A549 (cell line): ENCODE measurements at regions not wholly inside any gene's neighbourhood (a gene's known extent, or its start where the extent isn't known, plus 50 kb on each side); places are given as distances from the start of the nearest gene placed in this dataset.

Source experiments
- ATAC-seq, 2 experiments: fragments of 200-7000 bp in 1 of 2; fragments of >200 bp in 1 of 2; cut with Nextera tagmentation in 1 of 2; cut with Tn5 transposase in 1 of 2; 3 replicates each; pipeline versions ENCODE4 v1.8.0 to v1.9.1; 2018 to 2020; ENCODE audit warnings: mild to moderate bottlenecking in 1 of 2, moderate library complexity in 1 of 2
- CTCF ChIA-PET: fragments of 300-600 bp; sonication (Branson Sonifier 250); formaldehyde crosslinking; extraction: SDS; loops from one replicate; lab custom pipeline; 2021; ENCODE audit warnings: antibody characterized with exemption, inconsistent platforms; lab: Yijun Ruan, JAX
- POLR2A ChIA-PET: fragments of 350-600 bp; formaldehyde crosslinking; extraction: SDS; loops from one replicate; lab custom pipeline; 2021; ENCODE audit warnings: antibody characterized with exemption, inconsistent platforms; lab: Yijun Ruan, JAX
- DNase-seq, 2 experiments: peaks; one replicate each; pipeline versions ENCODE4 v3.0.0 to v3.0.0-alpha.2; 2011 to 2016; ENCODE audit warnings: low read depth in 1 of 2, low spot score in 1 of 2
- FAIRE-seq: peaks from 2 replicates; lab custom pipeline; 2011; peaks lifted over from hg19 to GRCh38; lab: Jason Lieb, UNC
- H3K27ac ChIP-seq, 2 experiments: fragments of >200 bp; sonication (Bioruptor Twin); formaldehyde crosslinking; 3 replicates each; pipeline ENCODE4 v1.5.1; 2016 to 2017
- H3K4me1 ChIP-seq: fragments of >200 bp; sonication (Bioruptor Twin); formaldehyde crosslinking; 3 replicates; pipeline ENCODE4 v1.6.1; 2016
- H3K4me2 ChIP-seq: fragments of >200 bp; sonication (Bioruptor Twin); formaldehyde crosslinking; 3 replicates; pipeline ENCODE4 v1.6.1; 2016
- H3K4me3 ChIP-seq: fragments of >200 bp; sonication (Bioruptor Twin); formaldehyde crosslinking; 3 replicates; pipeline ENCODE4 v1.5.1; 2016
- H3K9me3 ChIP-seq: fragments of >200 bp; sonication (Bioruptor Twin); formaldehyde crosslinking; 3 replicates; pipeline ENCODE4 v1.6.1; 2016
- BHLHE40 ChIP-seq: IDR thresholded peaks from 2 replicates; pipeline ENCODE4 v1.6.1; 2012; ENCODE audit warnings: low read depth, low read length, inconsistent platforms
- CBX8 ChIP-seq: fragments of 200-600 bp; sonication (generic); IDR thresholded peaks from 2 replicates; pipeline ENCODE4 v1.6.1; 2016
- CEBPB ChIP-seq, 2 experiments: fragments of >200 bp in 1 of 2; sonication (Bioruptor Twin) in 1 of 2; formaldehyde crosslinking in 1 of 2; IDR thresholded peaks; 2 replicates each; pipeline ENCODE4 v1.6.1; 2012 to 2016
- CHD2 ChIP-seq: fragments of 150-350 bp; IDR thresholded peaks from 2 replicates; pipeline ENCODE4 v1.6.1; 2014; ENCODE audit warnings: low read length; ENCODE audit not compliant: partially characterized antibody
- CHD4 ChIP-seq: fragments of 200-600 bp; sonication (generic); IDR thresholded peaks from 2 replicates; pipeline ENCODE4 v1.6.1; 2016; ENCODE audit warnings: antibody characterized with exemption, mild to moderate bottlenecking, borderline replicate concordance
- EP300 ChIP-seq, 2 experiments: fragments of >200 bp; sonication (Bioruptor Twin); formaldehyde crosslinking; IDR thresholded peaks; 2 replicates in 1 of 2; 3 replicates in 1 of 2; pipeline ENCODE4 v1.6.1; 2016 to 2017
- ESRRA ChIP-seq: fragments of 150-350 bp; IDR thresholded peaks from 2 replicates; pipeline ENCODE4 v1.6.1; 2014; ENCODE audit warnings: mild to moderate bottlenecking, low read length, borderline replicate concordance
- FOSB ChIP-seq: fragments of 250-450 bp; sonication (Bioruptor Pico); IDR thresholded peaks from 2 replicates; pipeline ENCODE4 v1.5.0; 2020; ENCODE audit warnings: mild to moderate bottlenecking, moderate library complexity
- HDAC2 ChIP-seq: fragments of 200-600 bp; sonication (generic); IDR thresholded peaks from 2 replicates; pipeline ENCODE4 v1.6.1; 2016
- HEYL ChIP-seq: fragments of 250-450 bp; sonication (Bioruptor Pico); IDR thresholded peaks from 2 replicates; pipeline ENCODE4 v1.8.0; 2021; ENCODE audit warnings: mild to moderate bottlenecking, moderate library complexity
- HOXA7 ChIP-seq: fragments of 250-450 bp; sonication (Bioruptor Pico); IDR thresholded peaks from 2 replicates; pipeline ENCODE4 v1.5.0; 2020; ENCODE audit warnings: mild to moderate bottlenecking, moderate library complexity
- HOXB5 ChIP-seq: fragments of 250-450 bp; sonication (Bioruptor Pico); IDR thresholded peaks from 2 replicates; pipeline ENCODE4 v1.5.0; 2020; ENCODE audit warnings: mild to moderate bottlenecking, moderate library complexity
- JUNB ChIP-seq: fragments of >200 bp; sonication (Bioruptor Twin); formaldehyde crosslinking; IDR thresholded peaks from 2 replicates; pipeline ENCODE4 v1.6.1; 2016
- KDM1A ChIP-seq: fragments of 200-600 bp; sonication (generic); IDR thresholded peaks from 2 replicates; pipeline ENCODE4 v1.6.1; 2016; ENCODE audit warnings: low read depth, mild to moderate bottlenecking
- MAFK ChIP-seq: fragments of 450-650 bp; IDR thresholded peaks from 2 replicates; pipeline ENCODE4 v1.6.1; 2014; ENCODE audit not compliant: partially characterized antibody
- MAZ ChIP-seq: fragments of 150-350 bp; IDR thresholded peaks from 2 replicates; pipeline ENCODE4 v1.6.1; 2014; ENCODE audit warnings: antibody characterized with exemption, low read depth, low read length, borderline replicate concordance
- MYC ChIP-seq: IDR thresholded peaks from 2 replicates; pipeline ENCODE4 v1.6.1; 2012; ENCODE audit warnings: mild to moderate bottlenecking, inconsistent platforms, low read length, improper control_type of control experiment, borderline replicate concordance
- NFE2L2 ChIP-seq: fragments of 150-350 bp; conservative IDR thresholded peaks from 2 replicates; pipeline ENCODE4 v1.6.1; 2014; ENCODE audit warnings: low read length
- NPAS2 ChIP-seq: fragments of 250-450 bp; sonication (Bioruptor Pico); IDR thresholded peaks from 2 replicates; pipeline ENCODE4 v1.8.0; 2022; ENCODE audit warnings: mild to moderate bottlenecking, moderate library complexity, borderline replicate concordance
- PHF8 ChIP-seq: fragments of 200-600 bp; sonication (generic); IDR thresholded peaks from 2 replicates; pipeline ENCODE4 v1.6.1; 2016; ENCODE audit warnings: low read depth, mild to moderate bottlenecking, antibody characterized with exemption, moderate library complexity, borderline replicate concordance
- POLR2A ChIP-seq: IDR thresholded peaks from 2 replicates; pipeline ENCODE4 v1.6.1; 2012; ENCODE audit warnings: mild to moderate bottlenecking, low read length
- RARB ChIP-seq: fragments of 250-450 bp; sonication (Bioruptor Pico); IDR thresholded peaks from 2 replicates; pipeline ENCODE4 v1.8.0; 2021; ENCODE audit warnings: mild to moderate bottlenecking, moderate library complexity
- RCOR1 ChIP-seq: fragments of 150-350 bp; IDR thresholded peaks from 2 replicates; pipeline ENCODE4 v1.6.1; 2014; ENCODE audit warnings: antibody characterized with exemption, low read length, low read depth
- RFX5 ChIP-seq: fragments of 450-650 bp; IDR thresholded peaks from 2 replicates; pipeline ENCODE4 v1.7.1; 2014; ENCODE audit warnings: antibody characterized with exemption, mild to moderate bottlenecking, moderate library complexity
- ZFP36 ChIP-seq: fragments of 450-650 bp; IDR thresholded peaks from 2 replicates; pipeline ENCODE4 v1.6.1; 2014; ENCODE audit warnings: borderline replicate concordance; ENCODE audit not compliant: partially characterized antibody
- ZNF302 ChIP-seq: fragments of 250-450 bp; sonication (Bioruptor Pico); IDR thresholded peaks from 2 replicates; pipeline ENCODE4 v1.9.0; 2021; ENCODE audit warnings: inconsistent platforms, mild to moderate bottlenecking, moderate library complexity
- WGBS: methylation state at CpG from one replicate; pipeline ENCODE4 v1.1.6; 2017; ENCODE audit errors: missing lambda C conversion rate; 5-methylcytosine and 5-hydroxymethylcytosine counted together
- TF ChIP-seq, protein P1 (sequence below): IDR thresholded peaks from 2 replicates; pipeline ENCODE4 v1.6.1; 2012
- TF ChIP-seq, protein P2 (sequence below): fragments of >200 bp; sonication (Bioruptor Twin); formaldehyde crosslinking; IDR thresholded peaks from 3 replicates; pipeline ENCODE4 v1.5.1; 2016
- TF ChIP-seq, protein P3 (sequence below): fragments of 200-600 bp; sonication (generic); IDR thresholded peaks from 2 replicates; pipeline ENCODE4 v1.6.1; 2016; ENCODE audit warnings: antibody characterized with exemption, mild to moderate bottlenecking, moderate library complexity
- TF ChIP-seq, protein P4 (sequence below): IDR thresholded peaks from 2 replicates; pipeline ENCODE4 v1.6.1; 2012; ENCODE audit warnings: low read depth, borderline replicate concordance
- TF ChIP-seq, protein P5 (sequence below): fragments of 150-350 bp; IDR thresholded peaks from 2 replicates; pipeline ENCODE4 v1.6.1; 2014; ENCODE audit warnings: low read depth, mild to moderate bottlenecking, low read length

DNA sequence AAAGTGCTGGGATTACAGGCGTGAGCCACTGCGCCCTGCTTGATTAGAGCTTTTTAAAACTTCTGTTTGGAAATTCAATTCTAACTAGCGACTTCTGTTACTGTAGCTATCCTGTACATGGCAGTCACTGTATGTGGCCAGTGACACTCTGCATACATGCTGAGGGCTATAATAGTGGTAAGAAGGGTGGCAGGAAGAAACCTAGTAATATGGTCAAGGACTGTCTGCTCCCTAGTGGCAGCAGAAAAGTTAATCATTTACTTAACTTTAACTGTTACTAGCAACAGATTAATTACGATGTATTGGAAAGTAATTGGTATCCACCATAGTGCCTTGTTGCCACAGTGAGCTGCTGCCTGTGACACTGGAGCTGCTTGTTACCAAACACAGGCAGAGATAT, 149.0 kb downstream of the KITLG start:
- FAIRE-seq (no peak), ATAC-seq (no peak)
- ChIA-PET POLR2A (no interaction called here), CTCF (no interaction called here)
- H3K4me1 ChIP-seq: no peaks in the 10 kb centered on the region
- no peaks in the 10 kb centered on the region; the same call in 2 of the 3 replicates for H3K9me3 ChIP-seq
- WGBS: 92% methylated on average over 4 of the region's 4 CpGs
- TF ChIP-seq ESRRA (no peak), ZNF302 (CRISPR knock-in tag) (no peak), HDAC2 (no peak), CEBPB (IDR thresholded peaks at IDR 0.05) (no peak), RCOR1 (no peak), BHLHE40 (no peak), NFE2L2 (no peak), CHD4 (no peak), ZFP36 (no peak), NPAS2 (CRISPR knock-in tag) (no peak), FOSB (CRISPR knock-in tag) (no peak), HOXB5 (CRISPR knock-in tag) (no peak)
- TF ChIP-seq, protein P1, sequence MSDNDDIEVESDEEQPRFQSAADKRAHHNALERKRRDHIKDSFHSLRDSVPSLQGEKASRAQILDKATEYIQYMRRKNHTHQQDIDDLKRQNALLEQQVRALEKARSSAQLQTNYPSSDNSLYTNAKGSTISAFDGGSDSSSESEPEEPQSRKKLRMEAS: no peak
- TF ChIP-seq, all 56 proteins: peak for 0
- Histone ChIP-seq H3K27ac (no peak overlapping the region), H3K4me3 (no peak overlapping the region), H3K4me2 (no peak overlapping the region)
- DNase-seq: no peak

DNA sequence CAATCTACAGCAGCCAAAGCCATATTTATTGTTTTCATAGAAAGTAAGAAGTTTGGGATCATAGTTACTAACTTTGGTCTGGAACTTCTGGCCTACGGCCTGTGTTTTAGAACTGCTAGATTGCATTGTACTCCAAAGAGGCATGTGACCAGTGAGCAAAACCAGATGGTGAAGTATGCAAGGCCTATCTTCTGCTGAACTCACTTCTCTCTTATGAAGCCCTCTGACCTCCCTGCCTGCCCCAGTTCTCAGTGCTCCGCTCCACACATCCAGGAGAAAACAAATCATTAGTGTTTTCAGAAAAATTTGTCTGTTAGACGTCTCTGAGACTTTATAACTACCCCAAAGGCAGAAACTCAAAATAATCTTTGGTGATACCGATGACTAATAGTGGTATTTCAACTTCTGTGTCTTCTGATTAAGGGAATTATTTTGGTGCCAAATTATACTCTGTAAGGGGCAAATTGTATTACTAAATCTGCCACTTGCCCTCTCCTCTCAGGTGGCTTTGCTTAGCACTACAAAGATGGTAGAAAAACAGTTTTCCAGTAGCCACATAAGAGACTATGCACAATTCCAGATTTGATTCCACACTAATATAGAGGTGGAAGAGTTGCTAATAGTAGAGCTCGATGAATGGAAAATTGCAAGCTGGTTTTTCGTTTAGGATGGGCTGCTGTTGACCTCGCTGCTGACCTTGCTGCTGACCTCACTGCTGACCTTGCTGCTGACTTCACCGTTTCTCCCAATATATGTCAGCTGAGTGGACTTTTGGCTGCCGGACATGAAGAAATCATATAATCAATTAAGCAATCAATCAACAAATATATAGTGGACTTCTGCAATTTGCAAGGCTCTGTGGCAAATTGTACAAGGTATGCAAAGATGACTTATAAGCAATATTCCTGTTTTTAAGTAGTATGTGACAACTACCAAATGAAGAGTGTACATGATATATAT, 147.5 kb downstream of the KITLG start:
- FAIRE-seq: no peak
- no peak overlapping the region for H3K27ac ChIP-seq
- CTCF ChIA-PET: no interaction called here

More for the DNA sequence above, 147.5 kb downstream of the KITLG start:
- DNase-seq (no peak), ATAC-seq (no peak)
- no peak overlapping the region for H3K4me3 ChIP-seq
- no peaks in the 10 kb centered on the region; the same call in 1 of the 3 replicates for H3K9me3 ChIP-seq
- POLR2A ChIA-PET: no interaction called here
- no peaks in the 10 kb centered on the region for H3K4me1 ChIP-seq
- 83% methylated on average over 9 of the region's 9 CpGs for WGBS
- TF ChIP-seq BHLHE40 (no peak), PHF8 (no peak), POLR2A (no peak), NPAS2 (CRISPR knock-in tag) (no peak), HOXA7 (CRISPR knock-in tag) (no peak), MAZ (no peak), HEYL (CRISPR knock-in tag) (no peak), CBX8 (no peak), MAFK (no peak), RFX5 (no peak), RARB (CRISPR knock-in tag) (no peak), JUNB (no peak), KDM1A (no peak), EP300 (IDR thresholded peaks at IDR 0.05) (no peak), MYC (no peak), CHD2 (no peak)
- TF ChIP-seq, protein P2, sequence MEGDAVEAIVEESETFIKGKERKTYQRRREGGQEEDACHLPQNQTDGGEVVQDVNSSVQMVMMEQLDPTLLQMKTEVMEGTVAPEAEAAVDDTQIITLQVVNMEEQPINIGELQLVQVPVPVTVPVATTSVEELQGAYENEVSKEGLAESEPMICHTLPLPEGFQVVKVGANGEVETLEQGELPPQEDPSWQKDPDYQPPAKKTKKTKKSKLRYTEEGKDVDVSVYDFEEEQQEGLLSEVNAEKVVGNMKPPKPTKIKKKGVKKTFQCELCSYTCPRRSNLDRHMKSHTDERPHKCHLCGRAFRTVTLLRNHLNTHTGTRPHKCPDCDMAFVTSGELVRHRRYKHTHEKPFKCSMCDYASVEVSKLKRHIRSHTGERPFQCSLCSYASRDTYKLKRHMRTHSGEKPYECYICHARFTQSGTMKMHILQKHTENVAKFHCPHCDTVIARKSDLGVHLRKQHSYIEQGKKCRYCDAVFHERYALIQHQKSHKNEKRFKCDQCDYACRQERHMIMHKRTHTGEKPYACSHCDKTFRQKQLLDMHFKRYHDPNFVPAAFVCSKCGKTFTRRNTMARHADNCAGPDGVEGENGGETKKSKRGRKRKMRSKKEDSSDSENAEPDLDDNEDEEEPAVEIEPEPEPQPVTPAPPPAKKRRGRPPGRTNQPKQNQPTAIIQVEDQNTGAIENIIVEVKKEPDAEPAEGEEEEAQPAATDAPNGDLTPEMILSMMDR: no peak
- TF ChIP-seq, protein P3, sequence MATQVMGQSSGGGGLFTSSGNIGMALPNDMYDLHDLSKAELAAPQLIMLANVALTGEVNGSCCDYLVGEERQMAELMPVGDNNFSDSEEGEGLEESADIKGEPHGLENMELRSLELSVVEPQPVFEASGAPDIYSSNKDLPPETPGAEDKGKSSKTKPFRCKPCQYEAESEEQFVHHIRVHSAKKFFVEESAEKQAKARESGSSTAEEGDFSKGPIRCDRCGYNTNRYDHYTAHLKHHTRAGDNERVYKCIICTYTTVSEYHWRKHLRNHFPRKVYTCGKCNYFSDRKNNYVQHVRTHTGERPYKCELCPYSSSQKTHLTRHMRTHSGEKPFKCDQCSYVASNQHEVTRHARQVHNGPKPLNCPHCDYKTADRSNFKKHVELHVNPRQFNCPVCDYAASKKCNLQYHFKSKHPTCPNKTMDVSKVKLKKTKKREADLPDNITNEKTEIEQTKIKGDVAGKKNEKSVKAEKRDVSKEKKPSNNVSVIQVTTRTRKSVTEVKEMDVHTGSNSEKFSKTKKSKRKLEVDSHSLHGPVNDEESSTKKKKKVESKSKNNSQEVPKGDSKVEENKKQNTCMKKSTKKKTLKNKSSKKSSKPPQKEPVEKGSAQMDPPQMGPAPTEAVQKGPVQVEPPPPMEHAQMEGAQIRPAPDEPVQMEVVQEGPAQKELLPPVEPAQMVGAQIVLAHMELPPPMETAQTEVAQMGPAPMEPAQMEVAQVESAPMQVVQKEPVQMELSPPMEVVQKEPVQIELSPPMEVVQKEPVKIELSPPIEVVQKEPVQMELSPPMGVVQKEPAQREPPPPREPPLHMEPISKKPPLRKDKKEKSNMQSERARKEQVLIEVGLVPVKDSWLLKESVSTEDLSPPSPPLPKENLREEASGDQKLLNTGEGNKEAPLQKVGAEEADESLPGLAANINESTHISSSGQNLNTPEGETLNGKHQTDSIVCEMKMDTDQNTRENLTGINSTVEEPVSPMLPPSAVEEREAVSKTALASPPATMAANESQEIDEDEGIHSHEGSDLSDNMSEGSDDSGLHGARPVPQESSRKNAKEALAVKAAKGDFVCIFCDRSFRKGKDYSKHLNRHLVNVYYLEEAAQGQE: no peak
- TF ChIP-seq, protein P4, sequence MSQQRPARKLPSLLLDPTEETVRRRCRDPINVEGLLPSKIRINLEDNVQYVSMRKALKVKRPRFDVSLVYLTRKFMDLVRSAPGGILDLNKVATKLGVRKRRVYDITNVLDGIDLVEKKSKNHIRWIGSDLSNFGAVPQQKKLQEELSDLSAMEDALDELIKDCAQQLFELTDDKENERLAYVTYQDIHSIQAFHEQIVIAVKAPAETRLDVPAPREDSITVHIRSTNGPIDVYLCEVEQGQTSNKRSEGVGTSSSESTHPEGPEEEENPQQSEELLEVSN: no peak
- TF ChIP-seq, protein P5, sequence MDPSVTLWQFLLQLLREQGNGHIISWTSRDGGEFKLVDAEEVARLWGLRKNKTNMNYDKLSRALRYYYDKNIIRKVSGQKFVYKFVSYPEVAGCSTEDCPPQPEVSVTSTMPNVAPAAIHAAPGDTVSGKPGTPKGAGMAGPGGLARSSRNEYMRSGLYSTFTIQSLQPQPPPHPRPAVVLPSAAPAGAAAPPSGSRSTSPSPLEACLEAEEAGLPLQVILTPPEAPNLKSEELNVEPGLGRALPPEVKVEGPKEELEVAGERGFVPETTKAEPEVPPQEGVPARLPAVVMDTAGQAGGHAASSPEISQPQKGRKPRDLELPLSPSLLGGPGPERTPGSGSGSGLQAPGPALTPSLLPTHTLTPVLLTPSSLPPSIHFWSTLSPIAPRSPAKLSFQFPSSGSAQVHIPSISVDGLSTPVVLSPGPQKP: no peak
- no peak overlapping the region for H3K4me2 ChIP-seq
